Peyer's patch (tissue), 4 donors: ENCODE measurements at regions not wholly inside any gene's neighbourhood (a gene's known extent, or its start where the extent isn't known, plus 50 kb on each side); places are given as distances from the start of the nearest gene placed in this dataset.
"Not testable (repeated sequence)": the region's sequence is repeated elsewhere in the genome, so short reads cannot be mapped to it uniquely, and the experiment has no call there.

Experiments
- DNase-seq, 3 donors: peaks; one replicate each; pipeline ENCODE4 v3.0.0-alpha.2; 2017 to 2019
- H3K27ac ChIP-seq, 4 donors: fragments of 200-600 bp; sonication (generic); one replicate each; pipeline ENCODE4 v1.5.1; 2016 to 2019
- H3K27me3 ChIP-seq, 2 donors: fragments of 200-600 bp; sonication (generic); one replicate each; pipeline ENCODE4 v1.5.1; 2019
- H3K36me3 ChIP-seq, 3 donors: fragments of 200-600 bp; sonication (generic); one replicate each; pipeline ENCODE4 v1.5.1; 2016 to 2019
- H3K4me1 ChIP-seq, 4 donors: fragments of 200-600 bp; sonication (generic); one replicate each; pipeline ENCODE4 v1.5.1; 2016 to 2019
- H3K4me3 ChIP-seq, 4 donors: fragments of 200-600 bp; sonication (generic); 1 replicate in 3 of 4; 2 replicates in 1 of 4; pipeline ENCODE4 v1.5.1; 2016 to 2019; ENCODE audit warnings: mild to moderate bottlenecking in 1 of 4
- H3K9me3 ChIP-seq, 4 donors: fragments of 200-600 bp; sonication (generic); one replicate each; pipeline ENCODE4 v1.5.1; 2016 to 2019; ENCODE audit warnings: mild to moderate bottlenecking in 1 of 4
- CTCF ChIP-seq, 6 experiments: fragments of 450-650 bp in 4 of 6; fragments of 200-600 bp in 2 of 6; sonication (generic) in 1 of 6; IDR thresholded peaks; one replicate each; pipeline ENCODE4 v1.5.1; 2017 to 2019; ENCODE audit warnings: antibody characterized with exemption in 6 of 6, mild to moderate bottlenecking in 3 of 6, moderate library complexity in 1 of 6
- POLR2A ChIP-seq, 2 donors: fragments of 450-650 bp; IDR thresholded peaks; one replicate each; pipeline ENCODE4 v1.5.1; 2017; ENCODE audit warnings: antibody characterized with exemption in 2 of 2, mild to moderate bottlenecking in 2 of 2, moderate library complexity in 2 of 2

GRCh38 chr7:149586646-149587645, 89.3 kb upstream of the ZNF746 start:
- no peak overlapping the region for H3K27ac ChIP-seq
- TF ChIP-seq CTCF (IDR thresholded peaks at IDR 0.05) (no peak), POLR2A (IDR thresholded peaks at IDR 0.05) (no peak)
- peaks cover 0 to 78% (median 0%) of the 10 kb centered on the region in 3 donors for H3K36me3 ChIP-seq
- H3K27me3 ChIP-seq = no peaks in the 10 kb centered on the region
- peaks cover 0 to 2% (median 0%) of the 10 kb centered on the region in 4 donors for H3K9me3 ChIP-seq
- no peak for DNase-seq
- no peak overlapping the region for H3K4me3 ChIP-seq
- H3K4me1 ChIP-seq = no peaks in the 10 kb centered on the region

DNA sequence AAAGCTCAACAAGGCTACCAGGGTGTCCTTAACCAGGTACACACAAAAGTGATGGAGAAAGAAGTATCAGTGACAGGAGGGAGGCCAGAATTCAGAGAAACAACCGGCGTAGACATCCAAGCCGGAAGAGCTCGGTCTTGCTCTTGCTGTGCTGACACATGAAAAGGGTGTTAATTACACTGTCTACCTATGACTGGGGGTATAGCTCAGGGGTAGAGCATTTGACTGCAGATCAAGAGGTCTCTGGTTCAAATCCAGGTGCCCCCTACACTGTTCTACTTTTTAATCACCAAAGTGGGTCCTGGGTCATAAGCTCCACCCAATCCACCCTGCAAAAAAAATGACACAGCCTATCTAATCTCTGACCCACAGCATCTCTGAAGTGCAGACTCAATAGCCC, 86.9 kb upstream of the ZNF746 start:
- H3K27ac ChIP-seq = no peak overlapping the region
- DNase-seq = no peak
- no peak overlapping the region for H3K4me3 ChIP-seq
- peaks cover 0 to 7% (median 0%) of the 10 kb centered on the region in 4 donors for H3K9me3 ChIP-seq
- H3K27me3 ChIP-seq = no peaks in the 10 kb centered on the region
- no peaks in the 10 kb centered on the region for H3K4me1 ChIP-seq
- TF ChIP-seq POLR2A (IDR thresholded peaks at IDR 0.05) (no peak), CTCF (IDR thresholded peaks at IDR 0.05) (no peak)
- peaks cover 0 to 77% (median 0%) of the 10 kb centered on the region in 3 donors for H3K36me3 ChIP-seq

GRCh38 chr7:149584009-149584408, 86.4 kb upstream of the ZNF746 start:
- Histone ChIP-seq H3K4me1 (no peaks in the 10 kb centered on the region), H3K9me3 (peaks cover 0 to 12% (median 0%) of the 10 kb centered on the region in 4 donors), H3K27ac (no peak overlapping the region), H3K4me3 (no peak overlapping the region), H3K36me3 (peaks cover 0 to 77% (median 0%) of the 10 kb centered on the region in 3 donors), H3K27me3 (no peaks in the 10 kb centered on the region)
- DNase-seq = no peak
- TF ChIP-seq POLR2A (IDR thresholded peaks at IDR 0.05) (no peak), CTCF (IDR thresholded peaks at IDR 0.05) (no peak)

- no peak overlapping the region for H3K4me3 ChIP-seq
- H3K27me3 ChIP-seq = no peaks in the 10 kb centered on the region
- H3K27ac ChIP-seq = no peak overlapping the region
- H3K9me3 ChIP-seq = peaks cover 0 to 18% (median 0%) of the 10 kb centered on the region in 4 donors
- peaks cover 0 to 43% (median 0%) of the 10 kb centered on the region in 3 donors for H3K36me3 ChIP-seq
- no peak for TF ChIP-seq POLR2A (IDR thresholded peaks at IDR 0.05)
- no peak for TF ChIP-seq CTCF (IDR thresholded peaks at IDR 0.05)
- no peaks in the 10 kb centered on the region for H3K4me1 ChIP-seq
- DNase-seq = no peak
Measured at GRCh38 chr7:149580328-149580727, 82.7 kb upstream of the ZNF746 start.

GRCh38 chr7:149579365-149579764, 81.8 kb upstream of the ZNF746 start:
- H3K4me3 ChIP-seq, H3K4me1 ChIP-seq, H3K27me3 ChIP-seq, H3K27ac ChIP-seq, DNase-seq: not testable (repeated sequence)
- peaks cover 0 to 33% (median 0%) of the 10 kb centered on the region in 3 donors for H3K36me3 ChIP-seq
- peaks cover 0 to 18% (median 0%) of the 10 kb centered on the region in 4 donors for H3K9me3 ChIP-seq

- H3K27me3 ChIP-seq, H3K4me3 ChIP-seq, H3K36me3 ChIP-seq, H3K4me1 ChIP-seq, DNase-seq, H3K27ac ChIP-seq: not testable (repeated sequence)
- peaks cover 0 to 26% (median 3%) of the 10 kb centered on the region in 4 donors for H3K9me3 ChIP-seq
Measured at GRCh38 chr7:149574428-149574827, 76.8 kb upstream of the ZNF746 start.
